GM18520 (cell line): ENCODE measurements at regions not wholly inside any gene's neighbourhood (a gene's known extent, or its start where the extent isn't known, plus 50 kb on each side); places are given as distances from the start of the nearest gene placed in this dataset.
A peak's percentile ranks its signal among the peaks of the same experiment; 100 is the strongest.
"Not testable (repeated sequence)": the region's sequence is repeated elsewhere in the genome, so short reads cannot be mapped to it uniquely, and the experiment has no call there.

Experiments used
- ATAC-seq: cut with Tn5 transposase; IDR thresholded peaks from one replicate; pipeline ENCODE4 v1.9.1; 2021; ENCODE audit not compliant: unreplicated experiment

DNA sequence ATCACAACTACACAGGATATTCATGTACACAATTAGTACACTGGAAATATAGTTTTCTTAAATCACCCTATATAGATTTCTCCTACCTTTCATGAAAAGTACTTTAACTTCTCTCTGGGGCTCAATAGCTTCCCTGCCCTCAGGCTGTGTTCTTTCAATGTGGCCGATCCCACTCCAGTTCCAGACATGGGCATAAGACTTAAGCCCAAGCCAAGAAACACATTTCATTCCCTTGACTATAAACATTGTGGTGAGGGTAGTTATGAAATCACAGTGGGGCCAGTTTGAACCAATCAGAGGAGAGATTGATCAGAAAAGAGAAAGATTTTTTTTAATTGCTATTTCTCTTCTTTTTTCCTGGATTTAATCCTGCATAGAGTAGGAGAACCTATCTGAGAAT lies 904.6 kb upstream of the SORCS1 start:
- no peak for ATAC-seq

DNA sequence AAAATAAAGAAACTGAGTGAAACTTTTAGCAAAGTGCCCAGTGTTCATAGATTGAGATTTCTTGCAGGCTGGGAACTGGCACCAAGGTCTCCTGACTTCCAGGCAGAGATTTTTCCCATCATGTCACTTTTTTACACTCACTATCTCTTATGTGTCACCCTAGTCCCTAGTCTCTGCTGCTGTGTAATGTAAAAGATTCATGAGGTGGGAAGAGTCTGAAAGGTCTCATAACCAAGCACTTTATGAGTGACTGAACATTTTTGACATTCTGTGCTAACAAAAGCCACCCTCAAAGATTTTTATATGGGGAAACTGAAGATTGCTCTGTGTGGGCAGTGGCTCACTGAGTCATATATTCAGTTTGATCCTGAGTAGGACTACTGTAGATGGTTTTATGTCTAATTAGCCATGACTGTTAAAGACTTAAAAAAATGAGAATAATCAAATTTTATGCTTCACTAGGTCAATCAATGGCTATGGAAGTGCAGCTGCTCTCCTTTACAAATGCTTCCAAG lies 900.3 kb upstream of the SORCS1 start:
- no peak for ATAC-seq

DNA sequence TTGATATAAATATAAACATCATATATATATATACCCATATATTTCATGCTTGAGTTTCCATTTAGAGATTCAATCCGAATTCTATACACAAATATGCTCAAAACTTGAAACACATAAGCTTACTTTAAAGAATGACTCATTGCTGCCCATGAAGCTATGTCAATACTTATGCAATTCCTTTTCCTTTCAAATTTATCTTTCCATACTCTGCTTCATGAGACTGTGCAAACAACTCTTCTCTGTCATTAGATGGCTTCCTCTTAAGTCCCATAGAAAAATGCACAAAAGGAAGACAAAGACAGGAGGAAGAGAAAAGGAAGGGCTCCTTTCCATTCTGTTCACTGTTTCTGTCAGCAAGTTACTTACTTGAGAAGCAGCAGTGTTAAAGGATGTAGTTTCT lies 895.7 kb upstream of the SORCS1 start:
- ATAC-seq, result no peak

DNA sequence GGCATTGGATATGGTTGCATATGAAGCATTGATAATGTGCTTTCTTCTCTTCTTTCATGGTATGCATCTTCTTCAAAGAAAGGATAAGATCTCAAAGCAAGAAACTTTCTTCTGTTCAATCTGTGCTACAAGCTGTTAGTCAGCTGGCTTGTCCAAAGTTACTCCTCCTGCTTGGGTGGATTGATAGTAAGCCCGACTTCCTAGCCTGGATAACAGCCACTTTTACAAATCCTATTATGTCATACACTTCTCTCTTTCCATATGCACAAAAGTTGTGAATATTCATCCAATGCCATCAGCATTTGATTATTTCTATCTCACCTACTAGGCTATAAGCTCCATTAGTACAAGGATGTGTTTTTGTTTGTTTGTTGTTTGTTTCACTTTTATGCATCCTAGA lies 891.0 kb upstream of the SORCS1 start:
- no peak for ATAC-seq

DNA sequence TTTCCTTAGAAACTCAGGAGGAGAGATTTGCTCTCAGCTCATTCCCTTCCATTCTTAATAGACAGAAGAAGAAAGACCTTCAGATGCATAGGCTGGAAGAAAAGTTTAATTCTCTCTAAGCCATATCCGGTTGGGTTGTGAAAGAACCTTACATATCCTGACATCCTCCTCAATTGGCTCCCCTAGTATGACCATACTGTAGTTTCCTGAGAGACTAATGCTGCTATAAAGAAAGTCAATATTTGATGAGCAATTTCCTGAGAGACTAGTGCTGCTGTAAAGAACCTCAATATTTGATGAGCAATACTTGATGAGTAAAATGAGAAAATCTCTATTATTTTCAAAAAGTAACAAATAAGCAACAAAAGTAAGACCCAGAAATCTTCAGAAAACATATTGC lies 888.5 kb upstream of the SORCS1 start:
- ATAC-seq, result no peak

DNA sequence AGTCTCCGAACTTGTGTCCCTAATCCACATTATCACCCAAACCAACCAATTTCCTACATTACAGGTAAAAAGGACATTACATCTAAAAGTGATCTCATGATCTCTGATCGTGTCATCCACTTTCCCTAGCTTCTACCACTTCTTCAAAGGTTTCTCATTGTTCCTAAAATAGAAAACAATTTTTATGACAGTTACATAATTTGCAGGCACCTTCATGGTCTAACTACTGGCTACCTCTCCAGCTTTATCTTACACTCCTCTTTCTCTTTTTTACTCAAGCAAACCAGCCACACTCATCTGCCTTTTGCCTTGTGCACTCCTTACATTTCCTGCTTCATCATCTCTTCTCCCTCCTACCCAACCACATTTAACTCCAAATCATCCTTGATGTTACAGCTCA lies 886.7 kb upstream of the SORCS1 start:
- ATAC-seq, result no peak

DNA sequence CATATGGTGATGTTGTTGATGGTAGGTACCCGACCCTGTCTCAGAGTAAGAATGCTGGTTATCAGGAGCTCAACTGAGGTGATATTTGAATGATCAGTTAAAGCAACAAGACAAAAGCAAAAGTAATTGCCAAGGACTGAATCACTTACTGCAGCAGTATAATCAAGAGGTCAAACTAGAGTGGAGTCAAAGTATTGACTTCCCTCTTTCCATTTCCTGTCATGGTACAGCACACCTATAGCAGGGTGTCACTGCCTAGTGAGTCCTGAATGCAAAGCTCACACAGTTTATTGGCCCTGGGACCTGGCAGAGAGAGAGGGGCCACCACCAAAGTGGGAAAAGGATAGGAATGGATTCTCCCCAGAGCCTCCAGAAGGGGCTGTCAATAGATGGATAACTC lies 886.1 kb upstream of the SORCS1 start:
- no peak for ATAC-seq

DNA sequence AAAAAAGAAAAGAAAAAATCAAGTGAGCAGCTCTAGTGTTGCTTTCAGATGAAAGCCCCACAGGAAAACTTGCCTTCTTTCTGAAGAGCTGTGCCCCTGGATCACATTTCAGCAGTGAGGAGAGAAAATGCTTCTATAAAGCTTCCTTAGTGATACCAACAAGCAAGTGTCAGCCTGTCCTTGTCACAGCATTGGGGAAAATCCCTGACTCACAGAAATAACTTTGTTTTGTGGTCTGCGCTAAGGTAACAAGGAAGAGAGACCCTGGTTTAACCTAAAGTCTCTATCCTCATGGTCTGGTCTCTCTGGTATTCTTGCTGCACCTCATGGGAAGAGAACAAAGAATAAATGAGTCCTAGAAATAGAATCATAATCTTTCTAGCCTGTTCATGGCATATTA lies 885.2 kb upstream of the SORCS1 start:
- ATAC-seq, result no peak

DNA sequence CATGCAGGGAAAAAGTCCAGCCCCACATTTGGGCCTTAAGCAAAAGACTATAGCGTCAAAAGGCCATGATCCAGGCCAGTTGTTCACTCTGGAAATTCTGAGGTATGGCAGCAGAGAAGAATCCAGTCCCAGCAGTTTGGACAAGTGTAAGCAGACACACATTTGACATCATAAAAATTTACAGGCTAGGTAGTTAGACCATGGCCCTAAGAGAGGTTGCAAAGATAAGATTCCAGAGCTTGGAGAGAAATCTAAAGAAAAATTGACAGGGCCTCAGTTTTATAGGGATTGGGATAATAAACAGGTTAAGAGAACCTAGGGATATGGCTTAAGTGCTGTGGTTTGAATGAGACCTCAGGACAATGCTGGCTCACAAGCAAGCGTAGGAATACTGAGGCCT lies 884.4 kb upstream of the SORCS1 start:
- no peak for ATAC-seq

DNA sequence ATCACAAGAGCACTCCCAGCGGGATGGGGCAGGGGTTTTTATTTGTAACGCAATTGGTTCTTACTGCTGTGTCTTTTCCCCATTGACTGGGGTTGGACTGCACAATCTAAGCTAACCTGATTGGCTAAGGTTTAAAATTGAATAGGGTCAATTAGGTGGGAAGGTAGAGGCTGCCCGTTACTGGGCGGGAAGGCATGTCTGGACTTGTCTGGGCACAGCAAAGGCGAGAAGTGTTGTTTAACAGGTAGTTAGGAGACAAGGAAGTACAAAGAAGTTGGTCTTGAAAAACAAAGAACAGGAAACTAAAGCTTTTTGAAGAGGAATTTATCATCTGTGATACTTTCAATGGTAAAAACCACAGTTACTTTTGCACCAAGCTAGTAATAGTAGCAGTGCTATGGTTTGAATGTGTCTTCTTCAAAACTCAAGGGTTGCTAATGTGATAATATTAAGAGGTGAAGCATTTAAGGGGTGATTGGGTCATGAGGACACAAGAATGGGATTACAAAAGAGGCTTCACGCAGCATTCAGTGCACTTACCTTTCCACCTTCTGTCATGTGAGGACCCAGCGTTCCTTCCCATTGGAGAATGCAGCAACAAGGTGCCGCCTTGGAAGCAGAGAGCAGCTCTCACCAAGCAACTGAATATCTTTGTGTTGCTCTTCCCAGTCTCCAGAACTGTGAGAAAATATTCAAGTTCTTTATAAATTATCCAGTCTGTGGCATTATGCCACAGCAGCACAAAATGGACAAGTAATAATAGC lies 875.5 kb upstream of the SORCS1 start:
- ATAC-seq, result no peak

DNA sequence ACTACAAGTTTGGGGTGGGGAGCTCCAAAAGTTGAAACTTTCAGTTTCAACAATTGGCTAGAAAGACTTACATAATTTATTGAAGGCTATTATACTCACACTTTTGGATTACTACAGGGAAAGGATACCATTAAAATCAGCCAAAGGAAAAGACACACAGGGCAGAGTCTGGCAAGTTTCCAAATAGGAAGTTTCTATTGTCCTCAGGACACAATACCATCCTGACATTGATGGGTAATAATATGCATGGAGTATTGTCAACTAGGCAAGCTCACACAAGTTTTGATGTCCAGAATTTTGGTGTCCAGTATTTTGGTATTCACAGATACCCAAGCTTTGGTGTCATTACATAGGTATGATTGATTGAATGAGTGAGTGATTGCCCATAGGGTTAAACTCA lies 872.6 kb upstream of the SORCS1 start:
- ATAC-seq, result no peak

DNA sequence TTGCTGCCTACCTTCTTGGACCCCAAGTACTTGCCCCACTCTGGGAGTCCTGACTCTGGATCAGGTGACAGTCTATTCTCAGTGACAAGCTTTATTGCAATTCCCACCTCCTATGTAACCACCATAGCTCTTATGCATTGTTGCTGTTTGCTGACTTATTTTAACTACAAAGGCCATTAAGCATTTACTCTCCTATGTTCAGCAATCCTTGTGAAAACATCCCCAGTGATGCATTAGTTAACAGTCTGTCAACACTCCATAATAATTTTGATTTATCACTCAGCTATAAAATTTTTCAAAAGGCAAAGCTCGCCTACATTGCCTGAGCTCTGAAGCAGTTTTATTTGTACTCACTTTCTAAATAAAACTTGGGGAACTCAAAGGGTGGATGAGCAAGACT lies 871.8 kb upstream of the SORCS1 start:
- ATAC-seq, result no peak

DNA sequence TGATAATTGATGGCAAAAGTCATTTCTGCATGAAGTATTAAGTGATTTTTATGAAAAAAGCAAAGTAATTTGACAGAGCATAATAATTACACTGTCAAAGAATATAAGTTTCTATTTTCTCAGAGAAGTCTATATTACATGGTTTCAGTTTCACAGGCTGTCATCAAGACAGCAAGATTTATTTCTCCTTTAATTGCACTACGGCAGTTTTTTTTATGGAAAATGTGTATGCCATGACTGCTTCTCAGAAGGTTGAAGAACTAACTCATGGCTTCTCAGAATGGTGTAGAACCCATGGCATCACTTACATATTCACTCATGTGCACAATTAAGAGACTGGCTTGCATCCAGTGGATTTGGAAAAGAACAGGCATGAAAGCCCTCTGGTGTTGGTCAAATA lies 870.3 kb upstream of the SORCS1 start:
- no peak for ATAC-seq

DNA sequence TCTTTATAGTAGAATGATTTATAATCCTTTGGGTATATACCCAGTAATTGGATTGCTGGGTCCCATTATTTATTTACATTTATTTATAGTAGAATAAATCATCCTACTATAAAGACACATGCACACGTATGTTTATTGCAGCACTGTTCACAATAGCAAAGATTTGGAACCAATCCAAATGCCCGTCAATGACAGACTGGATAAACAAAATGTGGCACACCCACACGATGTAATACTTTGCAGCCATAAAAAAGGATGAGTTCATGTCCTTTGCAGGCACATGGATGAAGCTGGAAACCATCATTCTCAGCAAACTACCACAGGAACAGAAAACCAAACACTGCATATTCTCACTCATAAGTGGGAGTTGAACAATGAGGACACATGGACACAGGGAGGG lies 869.0 kb upstream of the SORCS1 start:
- not testable (repeated sequence) for ATAC-seq

DNA sequence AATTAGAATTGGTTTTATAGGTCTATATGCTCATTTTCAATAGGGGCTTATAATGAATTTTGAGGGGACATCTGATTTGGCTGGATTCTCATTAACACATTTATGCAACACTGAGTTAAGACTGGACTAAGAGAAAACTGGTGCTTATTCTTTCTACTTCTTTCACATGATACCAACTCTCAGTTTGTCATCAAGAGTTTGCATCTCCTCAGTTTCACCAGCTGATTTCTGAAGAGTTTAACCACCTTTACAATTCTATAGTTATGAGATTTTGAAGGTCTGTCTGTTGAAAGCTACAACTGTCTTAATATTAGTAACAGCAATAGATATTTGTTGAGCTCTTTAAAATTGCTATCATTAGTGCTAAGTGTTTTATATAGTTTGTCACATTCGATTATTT lies 867.0 kb upstream of the SORCS1 start:
- no peak for ATAC-seq

DNA sequence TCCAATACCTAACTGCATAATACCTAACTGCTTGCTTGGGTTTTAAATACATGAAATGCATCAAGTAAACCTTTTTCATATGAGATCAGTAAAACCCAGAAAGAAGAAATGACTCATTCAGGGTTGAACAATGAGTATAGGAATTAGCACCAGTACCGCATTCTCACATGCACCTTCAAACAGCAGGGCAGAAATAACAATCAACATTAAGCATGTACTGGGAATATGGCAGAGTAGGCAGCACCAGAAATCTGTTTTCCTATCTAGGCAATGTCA lies 850.3 kb upstream of the SORCS1 start:
- ATAC-seq, result peak; percentile 92

DNA sequence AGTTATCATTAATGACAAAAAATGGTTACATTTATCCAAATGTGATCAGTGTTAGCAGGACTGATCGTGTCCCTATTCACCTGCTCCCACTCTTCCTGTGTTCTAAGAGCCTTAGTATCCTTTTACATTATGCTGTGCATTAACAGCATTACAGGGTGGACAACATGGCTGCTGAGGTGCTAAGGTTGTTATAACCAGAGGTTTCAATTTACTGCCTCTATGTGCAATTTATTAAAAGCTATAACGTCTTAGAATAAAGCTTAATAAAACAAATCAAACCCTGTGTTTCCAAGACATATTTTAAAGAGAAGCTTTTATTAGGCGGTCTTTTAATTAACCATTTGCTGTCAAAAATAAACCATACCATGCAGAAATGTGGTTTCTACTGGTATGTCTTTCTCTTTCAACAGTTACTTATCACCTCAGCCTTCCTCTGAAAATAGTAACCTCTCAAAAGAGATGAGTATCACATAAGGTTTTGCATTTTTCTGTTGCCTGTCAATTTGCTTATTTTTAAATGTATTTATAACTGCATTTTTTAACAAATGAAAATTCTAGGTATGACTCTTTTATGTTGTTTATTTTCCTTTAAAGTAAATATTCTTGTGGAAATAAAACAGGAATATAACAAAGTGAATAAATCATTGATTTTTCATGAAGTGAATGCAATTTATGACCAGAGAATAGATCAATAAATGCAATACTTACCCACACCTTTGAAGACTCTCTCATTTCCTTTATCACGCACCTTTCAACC lies 849.8 kb upstream of the SORCS1 start:
- ATAC-seq, result peak; percentile 48

DNA sequence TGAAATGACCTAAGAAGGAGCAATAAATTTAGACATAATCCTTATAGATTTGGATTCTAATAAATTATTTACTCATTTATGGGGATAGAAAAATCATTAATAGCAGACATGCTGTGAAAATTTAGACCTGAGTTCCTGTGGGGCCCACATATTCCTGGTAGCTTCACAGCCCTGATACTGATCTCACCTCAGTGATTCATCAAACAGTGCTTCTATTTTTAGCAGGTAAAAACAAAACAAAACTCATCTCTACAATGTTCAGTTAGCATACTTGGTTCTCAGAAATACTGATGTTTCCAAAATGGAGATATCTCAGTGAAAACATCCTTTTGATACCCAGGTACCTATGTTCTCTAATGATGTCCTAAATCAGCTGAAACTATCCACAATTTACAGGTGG lies 841.1 kb upstream of the SORCS1 start:
- no peak for ATAC-seq

DNA sequence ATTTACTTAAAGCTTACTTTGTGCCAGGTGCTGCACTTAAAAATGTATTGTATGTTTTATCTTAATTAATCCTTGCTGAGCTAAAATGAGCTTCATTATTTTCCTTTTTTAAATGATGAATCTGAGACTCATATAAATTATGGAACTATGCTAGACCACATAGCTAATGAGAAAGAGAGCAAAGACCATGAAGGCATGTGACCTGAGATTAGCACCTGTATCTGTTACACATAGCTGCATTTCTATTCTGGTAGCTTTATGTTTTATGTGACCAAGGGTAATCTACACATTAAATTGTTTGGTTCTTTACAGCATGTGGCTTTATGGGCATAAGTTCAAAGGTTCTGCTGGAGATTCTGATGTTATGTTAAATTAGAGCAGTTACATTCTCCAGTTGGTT lies 839.1 kb upstream of the SORCS1 start:
- ATAC-seq, result no peak

DNA sequence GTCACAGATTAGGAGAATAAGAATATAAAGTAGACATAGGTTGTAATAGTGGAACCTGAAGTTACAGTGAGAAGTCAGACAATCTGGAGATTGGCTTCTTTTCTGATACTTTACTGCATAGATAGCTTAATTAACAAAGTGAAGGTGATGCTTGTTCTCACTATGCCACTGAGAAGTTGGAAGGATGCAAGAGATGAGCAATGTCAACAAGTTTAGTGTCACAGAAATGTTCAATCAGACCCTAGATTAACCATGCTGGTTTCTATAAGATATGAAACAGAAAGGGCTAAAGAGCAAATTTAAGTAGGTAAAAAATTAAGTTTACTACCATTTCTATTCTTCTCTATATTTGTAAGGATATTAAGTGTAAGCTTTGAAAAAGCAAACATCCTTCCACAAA lies 838.6 kb upstream of the SORCS1 start:
- ATAC-seq, result no peak

DNA sequence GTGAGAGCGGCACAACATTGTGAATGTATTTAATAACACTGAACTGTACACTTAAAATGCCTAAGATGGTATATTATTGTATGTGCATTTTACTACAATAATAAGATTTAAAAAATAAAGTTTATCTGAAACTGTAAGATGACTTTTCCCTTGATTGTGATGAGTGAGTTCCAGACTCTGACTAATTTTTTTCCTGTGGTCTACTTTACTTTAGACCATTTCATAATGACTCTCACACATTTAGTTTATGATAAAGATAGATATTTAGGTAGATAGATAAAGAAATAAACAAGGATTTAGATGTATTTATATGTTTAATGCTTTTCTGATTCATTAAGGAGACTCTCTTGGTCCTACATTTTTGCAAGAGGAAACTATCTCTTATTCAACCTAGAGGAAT lies 835.9 kb upstream of the SORCS1 start:
- ATAC-seq, result no peak

DNA sequence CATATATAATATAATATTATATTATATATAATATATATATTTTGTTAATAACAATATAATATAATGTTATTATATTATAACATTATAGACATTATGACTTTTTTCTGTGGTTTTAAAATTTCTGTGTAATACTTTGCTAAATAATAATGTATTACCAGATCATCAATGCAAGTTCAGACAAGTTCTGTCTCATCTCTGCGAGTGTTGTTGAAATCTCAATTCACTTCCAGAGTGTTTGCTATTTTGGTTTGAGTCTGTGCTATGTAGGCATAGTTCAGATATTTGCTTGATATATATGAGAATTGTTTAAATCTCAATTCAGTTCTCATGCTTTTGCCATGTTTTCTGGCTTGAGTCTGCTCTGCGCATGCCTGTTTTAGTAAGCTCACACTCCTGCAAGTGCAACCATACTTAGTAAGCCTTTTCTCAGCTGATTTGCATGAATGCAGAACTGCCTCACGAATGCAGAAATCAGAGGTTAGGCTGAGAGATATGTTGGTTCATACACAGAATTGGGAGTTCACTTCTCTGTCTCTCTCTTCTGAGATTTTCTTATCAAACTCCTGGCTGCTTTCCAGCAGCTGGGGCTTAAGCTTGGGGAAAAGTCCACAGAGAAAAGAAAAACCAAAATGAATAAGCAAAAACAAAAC lies 830.2 kb upstream of the SORCS1 start:
- ATAC-seq, result peak; percentile 86
